ENCODE measurements at regions not wholly inside any gene's neighbourhood (a gene's known extent, or its start where the extent isn't known, plus 50 kb on each side); places are given as distances from the start of the nearest gene placed in this dataset.

- no peaks in the 10 kb centered on the region for H3K79me1 ChIP-seq (ENCODE audit: low read depth in 1 of 2, low read length in 2 of 2)
- no peak overlapping the region for H3K4me2 ChIP-seq (ENCODE audit: low read depth, low read length)
- DNase-seq, result no peak
- no peaks in the 10 kb centered on the region for H4K20me1 ChIP-seq (ENCODE audit: insufficient read depth, low read length)
- no peak overlapping the region for H3K4me3 ChIP-seq (ENCODE audit: insufficient read depth, low read depth, low read length)
- no peak overlapping the region for H4K8ac ChIP-seq (ENCODE audit: low read depth in 2 of 2, low read length in 2 of 2)
- in situ Hi-C loops (cut with MboI; ENCODE audit: low sequenced_read_pairs), result no loop called here
- WGBS, 2 experiments (ENCODE audit: extremely low coverage in 2 of 2, insufficient read length in 1 of 2), result 39% methylated on average over 3 of the region's 3 CpGs; no CpG with 5 or more reads in 1 of the 2 experiments
- TF ChIP-seq CTCF (conservative IDR thresholded peaks at IDR 0.05; ENCODE audit: low read depth, low read length) (no peak), ELK1 (IDR thresholded peaks at IDR 0.05; ENCODE audit: borderline replicate concordance, low read depth, low read length) (no peak), USF2 (IDR thresholded peaks at IDR 0.05; ENCODE audit: low read depth, low read length) (no peak), RAD21 (IDR thresholded peaks at IDR 0.05; ENCODE audit: low read length) (no peak), RFX5 (IDR thresholded peaks at IDR 0.05; ENCODE audit: low read depth, low read length) (no peak), RCOR1 (IDR thresholded peaks at IDR 0.05; ENCODE audit: insufficient replicate concordance, low read length) (no peak), MAZ (IDR thresholded peaks at IDR 0.05; ENCODE audit: borderline replicate concordance, low read depth, low read length) (no peak), MAFK (IDR thresholded peaks at IDR 0.05; ENCODE audit: low read depth, low read length) (no peak), FOS (IDR thresholded peaks at IDR 0.05; ENCODE audit: low read depth, low read length) (no peak), MXI1 (IDR thresholded peaks at IDR 0.05; ENCODE audit: borderline replicate concordance, low read depth, low read length) (no peak), CHD1 (IDR thresholded peaks at IDR 0.05; ENCODE audit: low read depth, low read length) (no peak)
- no peaks in the 10 kb centered on the region for H3K9me1 ChIP-seq (ENCODE audit: insufficient read depth, low read length)
- no peak overlapping the region for H3K23ac ChIP-seq (ENCODE audit: low read depth, low read length)
- H3K4me1 ChIP-seq (ENCODE audit: control insufficient read depth, insufficient read depth, low read length), result no peaks in the 10 kb centered on the region
- H2AK5ac ChIP-seq (ENCODE audit: low read depth, low read length), result no peak overlapping the region
- dilution Hi-C loops (cut with HindIII; ENCODE audit: low sequenced_read_pairs, unreplicated experiment), result no loop called here
- no peaks in the 10 kb centered on the region for H3K27me3 ChIP-seq (ENCODE audit: control insufficient read depth, insufficient read depth, low read length)
- ChIA-PET POLR2A (ENCODE audit: unreplicated experiment) (no interaction called here), CTCF (no interaction called here)
- H2BK5ac ChIP-seq (ENCODE audit: low read depth, low read length, poor library complexity, severe bottlenecking), result no peak overlapping the region
- no peak overlapping the region for H2AK9ac ChIP-seq (replicated peaks; ENCODE audit: low read depth, low read length, poor library complexity)
- no peak for ATAC-seq (ENCODE audit: low read depth)
- H2AFZ ChIP-seq (replicated peaks; ENCODE audit: low read length, poor library complexity), result no peak overlapping the region
- no peak overlapping the region for H2BK15ac ChIP-seq (ENCODE audit: low read depth, low read length)
- intact Hi-C loops (cut with micrococcal nuclease), result no loop called here
- H4K5ac ChIP-seq (ENCODE audit: low read depth, low read length), result no peak overlapping the region
- H3K4ac ChIP-seq (ENCODE audit: low read depth, low read length), result no peak overlapping the region
- H2BK120ac ChIP-seq (ENCODE audit: low read depth, low read length), result no peak overlapping the region
- H2BK20ac ChIP-seq (ENCODE audit: low read depth, low read length), result no peak overlapping the region
- no peak overlapping the region for H3K14ac ChIP-seq (replicated peaks; ENCODE audit: low read depth, low read length)
- no TSS peak for BruUV-seq (replicated peaks)
- no peak overlapping the region for H4K91ac ChIP-seq (ENCODE audit: insufficient read depth, low read depth, low read length)
- no peaks in the 10 kb centered on the region for H3K36me3 ChIP-seq (ENCODE audit: control insufficient read depth, insufficient read depth, low read length)
- H3K27ac ChIP-seq (ENCODE audit: insufficient read depth, low read length), result no peak overlapping the region
- no peak overlapping the region for H3K18ac ChIP-seq (ENCODE audit: low read depth, low read length)
- H3K56ac ChIP-seq (ENCODE audit: extremely low read depth, insufficient read depth, low read length), result no peak overlapping the region
- H3K9ac ChIP-seq (ENCODE audit: low read depth, low read length), result no peak overlapping the region
- peaks cover 26% of the 10 kb centered on the region for H3K9me3 ChIP-seq (ENCODE audit: control insufficient read depth, insufficient read depth, low read length)
These were observed 201.4 kb downstream of the ADRA2A start for GRCh38 chr10:111278266-111278665.
